ES-I3 (cell line): ENCODE measurements at regions not wholly inside any gene's neighbourhood (a gene's known extent, or its start where the extent isn't known, plus 50 kb on each side); places are given as distances from the start of the nearest gene placed in this dataset.
"Not testable (repeated sequence)": the region's sequence is repeated elsewhere in the genome, so short reads cannot be mapped to it uniquely, and the experiment has no call there.

Experiments used
- H3K36me3 ChIP-seq: 2 replicates; pipeline ENCODE4 v1.6.1; 2013; ENCODE audit warnings: mild to moderate bottlenecking, low read length, control low read depth, moderate library complexity; ENCODE audit not compliant: insufficient read depth
- H3K4me1 ChIP-seq: 2 replicates; pipeline ENCODE4 v1.6.1; 2013; ENCODE audit warnings: mild to moderate bottlenecking, control low read depth, low read length; ENCODE audit not compliant: insufficient read depth
- H3K9ac ChIP-seq: 2 replicates; pipeline ENCODE4 v1.6.1; 2013; ENCODE audit warnings: low read depth, mild to moderate bottlenecking, low read length, moderate library complexity
- H3K9me3 ChIP-seq: 2 replicates; pipeline ENCODE4 v1.6.1; 2013; ENCODE audit warnings: mild to moderate bottlenecking, low read length, moderate library complexity; ENCODE audit not compliant: control insufficient read depth, insufficient read depth

- H3K4me1 ChIP-seq: 0 out of 2 replicates have a peak, but pooled peaks cover 3% of the 10 kb centered on the region
- no peaks in the 10 kb centered on the region for H3K9me3 ChIP-seq
- H3K36me3 ChIP-seq: no peaks in the 10 kb centered on the region
- no peak overlapping the region for H3K9ac ChIP-seq
Observed at GRCh38 chr5:90338712-90339372, 70.7 kb downstream of the CETN3 start.

- 0 out of 2 replicates have a peak, but pooled peaks cover 3% of the 10 kb centered on the region for H3K4me1 ChIP-seq
- H3K36me3 ChIP-seq: no peaks in the 10 kb centered on the region
- H3K9me3 ChIP-seq: no peaks in the 10 kb centered on the region
- no peak overlapping the region for H3K9ac ChIP-seq
Observed at GRCh38 chr5:90337449-90338052, 72.0 kb downstream of the CETN3 start.

DNA sequence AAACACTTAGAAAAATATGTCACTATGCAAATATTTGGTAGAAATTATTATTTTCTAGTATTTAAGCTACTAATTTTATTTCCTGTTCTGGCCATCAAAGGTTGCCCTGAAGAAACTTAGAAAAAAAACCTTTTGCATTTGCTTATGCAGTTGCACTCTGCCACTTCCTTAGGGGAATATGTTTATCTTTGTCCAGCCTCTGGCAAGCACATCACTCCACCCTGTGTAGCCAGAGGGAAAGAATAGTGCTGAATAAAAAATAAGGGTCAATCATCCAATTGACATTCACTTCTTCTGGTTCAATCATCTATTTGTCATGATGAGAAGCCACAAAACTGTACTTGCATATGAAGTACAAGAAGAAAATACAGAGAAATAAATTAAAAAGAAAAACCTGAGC lies 72.8 kb downstream of the CETN3 start:
- Histone ChIP-seq H3K9ac (no peak overlapping the region), H3K36me3 (no peaks in the 10 kb centered on the region), H3K4me1 (0 out of 2 replicates have a peak, but pooled peaks cover 3% of the 10 kb centered on the region), H3K9me3 (no peaks in the 10 kb centered on the region)

GRCh38 chr5:90334741-90335140 lies 74.8 kb downstream of the CETN3 start:
- Histone ChIP-seq H3K4me1 (0 out of 2 replicates have a peak, but pooled peaks cover 3% of the 10 kb centered on the region), H3K9ac (no peak overlapping the region), H3K9me3 (no peaks in the 10 kb centered on the region), H3K36me3 (no peaks in the 10 kb centered on the region)

DNA sequence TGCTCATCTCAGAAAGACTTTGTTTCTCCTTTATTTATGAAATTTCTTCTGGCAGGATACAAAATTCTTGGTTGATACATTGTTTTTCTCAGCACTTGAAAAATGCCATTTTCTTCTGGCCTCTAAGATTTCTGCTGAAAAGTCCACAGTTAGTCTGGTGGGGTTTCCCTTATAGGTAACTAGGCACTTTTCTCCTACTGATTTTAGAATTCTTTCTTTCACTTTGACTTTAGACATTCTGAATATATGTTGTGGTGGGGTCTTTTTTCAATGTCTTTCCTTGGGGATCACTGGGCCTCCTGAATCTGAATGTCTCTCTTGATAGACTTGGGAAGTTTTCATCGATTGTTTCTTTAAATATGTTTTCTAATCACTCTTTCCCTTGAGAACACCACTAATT lies 79.6 kb downstream of the CETN3 start:
- Histone ChIP-seq H3K9ac (no peak overlapping the region), H3K9me3 (no peaks in the 10 kb centered on the region), H3K36me3 (no peaks in the 10 kb centered on the region), H3K4me1 (no peaks in the 10 kb centered on the region)

DNA sequence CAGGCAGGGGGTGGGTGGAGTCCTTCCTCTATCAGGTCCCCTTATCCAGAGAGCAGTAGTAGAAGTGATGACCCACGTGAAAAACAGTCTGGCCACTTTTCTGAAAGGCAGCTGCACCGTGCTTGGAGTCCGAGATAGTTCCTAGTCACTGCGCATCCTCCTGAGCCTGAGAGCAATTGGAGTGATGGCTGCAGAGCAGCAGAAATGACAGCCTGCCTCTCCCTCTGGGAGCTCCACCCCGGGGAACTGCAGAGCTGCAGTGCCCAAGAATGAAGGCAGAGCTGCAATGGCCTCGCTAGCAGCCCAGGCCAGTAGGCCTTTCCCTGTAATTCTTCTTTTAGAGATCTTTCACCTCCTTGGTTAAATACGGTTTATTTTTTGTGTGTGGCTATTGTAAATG lies 82.6 kb downstream of the CETN3 start:
- Histone ChIP-seq H3K9ac (no peak overlapping the region), H3K9me3 (no peaks in the 10 kb centered on the region; the same call in 1 of the 2 replicates), H3K4me1 (no peaks in the 10 kb centered on the region), H3K36me3 (no peaks in the 10 kb centered on the region)

DNA sequence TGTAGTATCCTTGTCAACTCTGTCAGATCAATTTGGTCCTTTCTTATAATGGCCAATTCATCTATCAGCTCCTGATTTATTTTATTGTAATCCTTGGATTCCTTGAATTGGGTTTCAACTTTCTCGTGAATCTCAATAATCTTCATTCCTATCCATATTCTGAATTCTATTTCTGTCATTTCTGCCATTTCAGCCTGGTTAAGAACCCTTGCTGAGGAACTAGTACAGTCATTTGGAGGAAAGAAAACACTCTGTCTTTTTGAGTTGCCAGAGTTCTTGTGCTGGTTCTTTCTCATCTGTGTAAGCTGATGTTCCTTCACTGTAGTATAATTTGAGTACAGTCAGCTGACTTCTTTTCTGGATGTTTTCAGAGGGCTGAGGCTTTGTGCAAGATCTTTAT lies 84.5 kb downstream of the CETN3 start:
- Histone ChIP-seq H3K36me3 (no peaks in the 10 kb centered on the region), H3K4me1 (no peaks in the 10 kb centered on the region), H3K9ac (no peak overlapping the region), H3K9me3 (no peaks in the 10 kb centered on the region; the same call in 1 of the 2 replicates)

GRCh38 chr5:90320348-90320747 lies 89.2 kb downstream of the CETN3 start:
- not testable (repeated sequence) for H3K36me3 ChIP-seq

GRCh38 chr5:90312027-90312426 lies 97.5 kb downstream of the CETN3 start:
- Histone ChIP-seq H3K9ac (no peak overlapping the region), H3K36me3 (no peaks in the 10 kb centered on the region), H3K9me3 (no peaks in the 10 kb centered on the region), H3K4me1 (no peaks in the 10 kb centered on the region)

More at GRCh38 chr5:90320348-90320747, 89.2 kb downstream of the CETN3 start:
- H3K9me3 ChIP-seq, H3K4me1 ChIP-seq, H3K9ac ChIP-seq: not testable (repeated sequence)

GRCh38 chr5:90311401-90311800 lies 98.2 kb downstream of the CETN3 start:
- H3K9me3 ChIP-seq: no peaks in the 10 kb centered on the region
- no peaks in the 10 kb centered on the region for H3K4me1 ChIP-seq
- H3K9ac ChIP-seq: no peak overlapping the region
- no peaks in the 10 kb centered on the region for H3K36me3 ChIP-seq

DNA sequence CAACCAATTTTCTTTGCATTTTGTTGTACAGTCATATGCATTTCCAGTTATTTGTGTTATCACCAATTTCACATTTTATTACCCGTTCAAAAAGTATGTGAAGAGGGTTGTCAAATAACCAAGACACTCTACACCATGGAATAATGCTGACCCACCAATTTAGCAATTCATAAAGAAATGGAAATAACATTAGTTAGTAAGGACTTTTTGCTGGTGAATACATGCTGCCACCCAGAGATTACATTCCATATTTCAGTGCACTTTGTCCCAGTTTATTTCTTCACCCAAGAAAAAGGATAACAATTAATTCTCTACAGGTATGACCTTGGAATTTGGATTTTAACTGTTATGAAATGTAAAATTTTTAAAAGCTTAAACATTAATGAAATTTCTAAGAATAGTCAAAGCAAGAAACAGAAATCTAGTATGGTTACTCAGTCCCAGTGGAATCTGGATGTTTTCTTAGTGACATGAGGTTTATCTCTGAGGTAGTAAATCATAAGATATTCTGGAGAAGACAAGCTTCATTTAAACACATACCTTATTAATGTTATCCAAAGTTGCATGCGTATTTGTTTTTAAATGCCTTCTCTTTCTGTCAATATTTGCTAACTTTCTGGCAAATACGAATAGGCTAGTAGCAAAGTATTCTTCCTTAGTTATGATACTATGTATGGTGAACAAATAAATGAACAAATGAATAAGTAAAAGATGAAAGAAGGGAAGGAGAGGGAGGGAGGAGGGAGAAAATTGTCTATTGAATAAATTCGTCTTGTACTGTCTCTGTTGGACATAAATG lies 100.6 kb downstream of the CETN3 start:
- H3K4me1 ChIP-seq: peaks cover 9% of the 10 kb centered on the region; the same call in 1 of the 2 replicates
- H3K9ac ChIP-seq: no peak overlapping the region
- no peaks in the 10 kb centered on the region for H3K36me3 ChIP-seq
- H3K9me3 ChIP-seq: no peaks in the 10 kb centered on the region

GRCh38 chr5:90307782-90308181 lies 101.8 kb downstream of the CETN3 start:
- peaks cover 9% of the 10 kb centered on the region; the same call in 1 of the 2 replicates for H3K4me1 ChIP-seq
- no peaks in the 10 kb centered on the region for H3K9me3 ChIP-seq
- no peak overlapping the region for H3K9ac ChIP-seq
- no peaks in the 10 kb centered on the region for H3K36me3 ChIP-seq

DNA sequence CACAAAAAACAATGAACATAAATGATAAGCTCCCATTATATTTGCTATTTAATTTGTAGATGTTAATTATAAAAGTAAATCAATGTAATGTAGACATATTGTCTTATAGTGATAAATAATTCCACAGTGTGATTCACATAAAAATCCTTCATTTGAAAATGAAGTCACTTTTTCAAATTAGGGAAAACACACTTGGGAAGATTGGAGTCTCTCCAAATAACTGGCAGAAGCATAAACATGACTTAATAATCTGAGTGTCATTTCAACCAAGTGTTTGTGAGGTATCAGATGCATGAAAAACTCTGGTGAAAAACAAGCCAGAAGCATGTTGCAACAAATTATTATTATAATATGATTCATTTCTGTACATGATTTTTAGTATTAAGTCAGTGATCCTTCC lies 102.2 kb downstream of the CETN3 start:
- Histone ChIP-seq H3K36me3 (no peaks in the 10 kb centered on the region), H3K9ac (no peak overlapping the region), H3K4me1 (peaks cover 9% of the 10 kb centered on the region; the same call in 1 of the 2 replicates), H3K9me3 (no peaks in the 10 kb centered on the region)

DNA sequence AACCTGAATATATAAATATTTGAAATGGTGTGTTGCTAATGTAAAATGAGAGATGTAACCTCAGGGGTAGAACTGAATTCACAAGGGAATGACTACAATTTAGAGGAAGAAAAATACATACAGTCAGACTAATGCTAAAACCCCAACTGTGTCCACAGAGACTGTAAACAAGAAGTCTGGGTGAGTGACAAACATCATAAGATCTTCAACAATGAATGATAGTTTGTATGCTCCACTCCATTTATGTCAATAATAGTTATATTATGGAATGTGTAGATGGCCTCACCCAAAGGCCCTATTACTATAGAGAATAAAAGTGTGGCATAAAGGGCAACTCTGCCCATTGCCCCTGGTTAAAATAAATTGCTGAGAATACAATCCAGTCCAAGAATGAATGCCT lies 102.9 kb downstream of the CETN3 start:
- peaks cover 9% of the 10 kb centered on the region; the same call in 1 of the 2 replicates for H3K4me1 ChIP-seq
- no peak overlapping the region for H3K9ac ChIP-seq
- H3K36me3 ChIP-seq: no peaks in the 10 kb centered on the region
- H3K9me3 ChIP-seq: no peaks in the 10 kb centered on the region
